Natural killer cell (primary cell): ENCODE measurements at regions not wholly inside any gene's neighbourhood (a gene's known extent, or its start where the extent isn't known, plus 50 kb on each side); places are given as distances from the start of the nearest gene placed in this dataset.

ENCODE experiments used
- ATAC-seq, 3 donors: fragments of 150-1000 bp in 2 of 3; fragments of 200-7000 bp in 1 of 3; cut with Tn5 transposase; 1 replicate in 1 of 3; 2 replicates in 2 of 3; pipeline ENCODE4 v1.10.0; 2021; ENCODE audit warnings: mild to moderate bottlenecking in 2 of 3, moderate library complexity in 2 of 3
- DNase-seq, 2 donors: peaks; one replicate each; pipeline versions ENCODE4 v3.0.0 to v3.0.0-alpha.2; 2013 to 2021; ENCODE audit warnings: mixed read lengths in 1 of 2
- H3K27ac ChIP-seq: one replicate; pipeline ENCODE4 v1.5.1; 2013; ENCODE audit warnings: mild to moderate bottlenecking, low read length
- H3K27me3 ChIP-seq: one replicate; pipeline ENCODE4 v1.6.1; 2013; ENCODE audit warnings: low read length; ENCODE audit not compliant: control insufficient read depth, insufficient read depth
- H3K36me3 ChIP-seq: one replicate; pipeline ENCODE4 v1.6.1; 2013; ENCODE audit warnings: low read length; ENCODE audit not compliant: control insufficient read depth, insufficient read depth
- H3K4me1 ChIP-seq: one replicate; pipeline ENCODE4 v1.6.1; 2013; ENCODE audit warnings: low read length; ENCODE audit not compliant: control insufficient read depth, insufficient read depth
- H3K4me3 ChIP-seq: one replicate; pipeline ENCODE4 v1.5.1; 2013; ENCODE audit warnings: low read length
- H3K9me3 ChIP-seq: one replicate; pipeline ENCODE4 v1.6.1; 2013; ENCODE audit warnings: low read length; ENCODE audit not compliant: control insufficient read depth, insufficient read depth
- H3K27ac Mint-ChIP-seq, 2 donors: one replicate each; pipeline ENCODE4 v1.8.0; 2022; ENCODE audit warnings: mild to moderate bottlenecking in 2 of 2, mixed read lengths in 2 of 2, moderate library complexity in 1 of 2
- H3K27me3 Mint-ChIP-seq, 2 donors: one replicate each; pipeline ENCODE4 v1.8.0; 2022; ENCODE audit warnings: low read depth in 2 of 2, mixed read lengths in 2 of 2
- H3K36me3 Mint-ChIP-seq: one replicate; pipeline ENCODE4 v1.8.0; 2022; ENCODE audit warnings: mixed read lengths
- H3K4me1 Mint-ChIP-seq, 2 donors: one replicate each; pipeline ENCODE4 v1.8.0; 2022; ENCODE audit warnings: mixed read lengths in 2 of 2
- H3K4me3 Mint-ChIP-seq: one replicate; pipeline ENCODE4 v1.8.0; 2022; ENCODE audit warnings: mild to moderate bottlenecking, moderate library complexity, mixed read lengths
- H3K9me3 Mint-ChIP-seq, 2 donors: one replicate each; pipeline ENCODE4 v1.8.0; 2022; ENCODE audit warnings: mixed read lengths in 2 of 2
- CTCF ChIP-seq: fragments of 200-600 bp; IDR thresholded peaks from one replicate; pipeline ENCODE4 v1.8.0; 2022; ENCODE audit warnings: antibody characterized with exemption
- WGBS: methylation state at CpG from one replicate; pipeline ENCODE4 v1.1.7; 2013; ENCODE audit warnings: missing lambda C conversion rate; ENCODE audit not compliant: insufficient coverage; 5-methylcytosine and 5-hydroxymethylcytosine counted together
- intact Hi-C: fragments of 100-400 bp; cut with micrococcal nuclease; formaldehyde crosslinking; loops from one replicate; pipeline ENCODE4 v1.14.2; 2022

- DNase-seq (no peak), ATAC-seq (no peak)
- Mint-ChIP-seq H3K4me3 (no peak overlapping the region), H3K27me3 (no peaks in the 10 kb centered on the region), H3K9me3 (peaks cover 17 to 23% of the 10 kb centered on the region in 2 donors), H3K36me3 (no peaks in the 10 kb centered on the region), H3K4me1 (no peaks in the 10 kb centered on the region), H3K27ac (no peak overlapping the region)
- H3K27me3 ChIP-seq: no peaks in the 10 kb centered on the region
- peaks cover 2% of the 10 kb centered on the region for H3K9me3 ChIP-seq
- H3K4me3 ChIP-seq: no peak overlapping the region
- no peak for TF ChIP-seq CTCF
- no peaks in the 10 kb centered on the region for H3K4me1 ChIP-seq
- H3K36me3 ChIP-seq: no peaks in the 10 kb centered on the region
- H3K27ac ChIP-seq: no peak overlapping the region
- intact Hi-C loops: no loop called here
- WGBS: 100% methylated on average over 1 of the region's 1 CpG
These were observed 284.1 kb upstream of the EPHA5 start for GRCh38 chr4:65954416-65954815.

- H3K4me1 Mint-ChIP-seq: no peaks in the 10 kb centered on the region
- H3K36me3 ChIP-seq: no peaks in the 10 kb centered on the region
- no peaks in the 10 kb centered on the region for H3K36me3 Mint-ChIP-seq
- no peak overlapping the region for H3K4me3 ChIP-seq
- H3K27me3 ChIP-seq: no peaks in the 10 kb centered on the region
- ATAC-seq (no peak), DNase-seq (no peak)
- peaks cover 2% of the 10 kb centered on the region for H3K9me3 ChIP-seq
- no peak for TF ChIP-seq CTCF
- H3K27ac Mint-ChIP-seq: no peak overlapping the region
- H3K27ac ChIP-seq: no peak overlapping the region
- intact Hi-C loops: no loop called here
- H3K9me3 Mint-ChIP-seq: peaks cover 14 to 17% of the 10 kb centered on the region in 2 donors
- H3K27me3 Mint-ChIP-seq: no peaks in the 10 kb centered on the region
- no peak overlapping the region for H3K4me3 Mint-ChIP-seq
- H3K4me1 ChIP-seq: no peaks in the 10 kb centered on the region
- WGBS: 82% methylated on average over 1 of the region's 1 CpG
These were observed 280.9 kb upstream of the EPHA5 start for GRCh38 chr4:65951177-65951576.

- H3K4me3 Mint-ChIP-seq: no peak overlapping the region
- Histone ChIP-seq H3K9me3 (no peaks in the 10 kb centered on the region), H3K27me3 (no peaks in the 10 kb centered on the region), H3K4me1 (no peaks in the 10 kb centered on the region), H3K27ac (no peak overlapping the region), H3K36me3 (no peaks in the 10 kb centered on the region), H3K4me3 (no peak overlapping the region)
- no peaks in the 10 kb centered on the region for H3K27me3 Mint-ChIP-seq
- H3K4me1 Mint-ChIP-seq: no peaks in the 10 kb centered on the region
- DNase-seq: no peak
- H3K36me3 Mint-ChIP-seq: no peaks in the 10 kb centered on the region
- H3K27ac Mint-ChIP-seq: no peak overlapping the region
- WGBS: 43% methylated on average over 1 of the region's 2 CpGs
- peaks cover 5 to 10% of the 10 kb centered on the region in 2 donors for H3K9me3 Mint-ChIP-seq
- ATAC-seq: no peak
- TF ChIP-seq CTCF: no peak
- intact Hi-C loops: no loop called here
These were observed 272.8 kb upstream of the EPHA5 start for GRCh38 chr4:65943076-65943475.

- intact Hi-C loops: no loop called here
These were observed 254.6 kb upstream of the EPHA5 start for GRCh38 chr4:65924843-65925242.

More at GRCh38 chr4:65924843-65925242, 254.6 kb upstream of the EPHA5 start:
- ATAC-seq (no peak), DNase-seq (no peak)
- WGBS: 76% methylated on average over 3 of the region's 4 CpGs
- Mint-ChIP-seq H3K4me1 (no peaks in the 10 kb centered on the region), H3K27me3 (no peaks in the 10 kb centered on the region), H3K36me3 (no peaks in the 10 kb centered on the region), H3K4me3 (no peak overlapping the region), H3K27ac (no peak overlapping the region), H3K9me3 (peaks cover 10 to 16% of the 10 kb centered on the region in 2 donors)
- H3K27me3 ChIP-seq: no peaks in the 10 kb centered on the region
- TF ChIP-seq CTCF: no peak
- H3K36me3 ChIP-seq: no peaks in the 10 kb centered on the region
- H3K4me1 ChIP-seq: no peaks in the 10 kb centered on the region
- no peak overlapping the region for H3K27ac ChIP-seq
- peaks cover 7% of the 10 kb centered on the region for H3K9me3 ChIP-seq
- H3K4me3 ChIP-seq: no peak overlapping the region
